ENCODE measurements at regions not wholly inside any gene's neighbourhood (a gene's known extent, or its start where the extent isn't known, plus 50 kb on each side); places are given as distances from the start of the nearest gene placed in this dataset.

DNA sequence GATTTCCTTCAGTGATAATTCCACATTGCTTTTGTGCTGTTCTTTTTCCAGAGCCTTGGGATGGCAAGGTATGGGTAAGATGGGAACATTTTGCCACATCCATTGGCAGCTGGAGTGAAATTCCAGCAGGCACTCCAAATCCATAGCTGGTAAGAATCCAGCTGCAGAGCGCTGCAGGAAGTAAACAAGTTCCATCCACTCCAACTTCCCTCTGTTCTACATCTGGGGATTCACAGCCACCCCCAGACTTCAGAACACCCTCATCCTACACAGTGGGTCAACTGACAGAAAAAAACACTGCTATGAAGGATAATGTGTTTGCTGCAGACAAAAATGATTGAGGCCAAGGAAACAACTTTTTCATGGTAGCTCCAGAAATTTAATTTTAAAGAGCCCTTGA is 747.8 kb downstream of the MAFB start:
- TF ChIP-seq CTCF (IDR thresholded peaks at IDR 0.05; ENCODE audit: poor library complexity) (no peak), EZH2 (IDR thresholded peaks at IDR 0.05; ENCODE audit: borderline replicate concordance) (no peak)
